ENCODE measurements at regions not wholly inside any gene's neighbourhood (a gene's known extent, or its start where the extent isn't known, plus 50 kb on each side); places are given as distances from the start of the nearest gene placed in this dataset.

- H3K4me3 Mint-ChIP-seq, result no peak overlapping the region
- no peaks in the 10 kb centered on the region for H3K27me3 Mint-ChIP-seq
- TF ChIP-seq CTCF (conservative IDR thresholded peaks at IDR 0.05), result no peak
- no peaks in the 10 kb centered on the region for H3K9me3 Mint-ChIP-seq
- H3K4me1 Mint-ChIP-seq (ENCODE audit: unreplicated experiment), result peaks cover 4% of the 10 kb centered on the region
- DNase-seq (ENCODE audit: extremely low spot score, unreplicated experiment), result no peak
- H3K36me3 Mint-ChIP-seq, result no peaks in the 10 kb centered on the region
- no peak overlapping the region for H3K27ac Mint-ChIP-seq
These were observed 302.6 kb upstream of the SLC14A2 start for GRCh38 chr18:45312555-45313126.

GRCh38 chr18:45316127-45316526 is 299.1 kb upstream of the SLC14A2 start:
- Mint-ChIP-seq H3K27ac (no peak overlapping the region), H3K9me3 (no peaks in the 10 kb centered on the region), H3K27me3 (no peaks in the 10 kb centered on the region), H3K4me1 (ENCODE audit: unreplicated experiment) (peaks cover 7% of the 10 kb centered on the region), H3K36me3 (no peaks in the 10 kb centered on the region), H3K4me3 (no peak overlapping the region)
- DNase-seq (ENCODE audit: extremely low spot score, unreplicated experiment), result no peak
- peak; percentile 26 for TF ChIP-seq CTCF (conservative IDR thresholded peaks at IDR 0.05)

- no peaks in the 10 kb centered on the region for H3K9me3 Mint-ChIP-seq
- no peak for DNase-seq (ENCODE audit: extremely low spot score, unreplicated experiment)
- no peaks in the 10 kb centered on the region for H3K27me3 Mint-ChIP-seq
- H3K36me3 Mint-ChIP-seq, result no peaks in the 10 kb centered on the region
- no peak overlapping the region for H3K4me3 Mint-ChIP-seq
- H3K4me1 Mint-ChIP-seq (ENCODE audit: unreplicated experiment), result peaks cover 21% of the 10 kb centered on the region
- H3K27ac Mint-ChIP-seq, result no peak overlapping the region
- no peak for TF ChIP-seq CTCF (conservative IDR thresholded peaks at IDR 0.05)
These were observed 297.2 kb upstream of the SLC14A2 start for GRCh38 chr18:45317948-45318640.

GRCh38 chr18:45320724-45321123 is 294.6 kb upstream of the SLC14A2 start:
- TF ChIP-seq CTCF (conservative IDR thresholded peaks at IDR 0.05), result no peak
- DNase-seq (ENCODE audit: extremely low spot score, unreplicated experiment), result no peak
- no peaks in the 10 kb centered on the region for H3K9me3 Mint-ChIP-seq
- H3K4me1 Mint-ChIP-seq (ENCODE audit: unreplicated experiment), result peaks cover 33% of the 10 kb centered on the region
- no peaks in the 10 kb centered on the region for H3K27me3 Mint-ChIP-seq
- no peak overlapping the region for H3K27ac Mint-ChIP-seq
- no peak overlapping the region for H3K4me3 Mint-ChIP-seq
- no peaks in the 10 kb centered on the region for H3K36me3 Mint-ChIP-seq

- H3K27me3 Mint-ChIP-seq, result no peaks in the 10 kb centered on the region
- no peak overlapping the region for H3K27ac Mint-ChIP-seq
- TF ChIP-seq CTCF (conservative IDR thresholded peaks at IDR 0.05), result no peak
- H3K36me3 Mint-ChIP-seq, result no peaks in the 10 kb centered on the region
- peak overlapping the region; percentile 40 for H3K4me3 Mint-ChIP-seq
- no peak for DNase-seq (ENCODE audit: extremely low spot score, unreplicated experiment)
- peaks cover 33% of the 10 kb centered on the region for H3K4me1 Mint-ChIP-seq (ENCODE audit: unreplicated experiment)
- H3K9me3 Mint-ChIP-seq, result no peaks in the 10 kb centered on the region
These were observed 293.8 kb upstream of the SLC14A2 start for GRCh38 chr18:45321520-45321919.
